ENCODE measurements at regions not wholly inside any gene's neighbourhood (a gene's known extent, or its start where the extent isn't known, plus 50 kb on each side); places are given as distances from the start of the nearest gene placed in this dataset.

DNA sequence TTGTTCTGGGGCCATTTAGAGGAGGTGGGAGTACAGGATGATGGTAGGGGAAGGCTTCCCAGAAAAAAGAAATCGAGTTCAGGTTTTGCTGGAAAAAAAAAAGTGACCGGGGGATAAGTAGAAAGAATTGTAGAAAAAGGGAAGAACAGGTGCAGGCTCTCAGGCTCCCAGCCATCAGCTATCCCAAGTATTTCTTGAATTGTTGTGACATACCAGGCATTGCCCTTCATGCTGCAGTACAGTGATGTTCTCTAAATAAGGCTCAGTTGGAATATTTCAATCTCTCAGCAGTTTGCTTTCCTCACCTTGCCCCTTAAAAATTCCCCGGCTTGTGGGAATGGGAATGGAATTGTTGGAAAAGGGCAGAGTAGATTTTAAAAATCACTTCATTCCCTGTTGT lies 82.5 kb upstream of the RGMA start:
- TF ChIP-seq EZH2 (IDR thresholded peaks at IDR 0.05): no peak
- TF ChIP-seq POLR2AphosphoS5 (IDR thresholded peaks at IDR 0.05; ENCODE audit: borderline replicate concordance, low read depth, low read length): no peak
- no peak for TF ChIP-seq FOXP2 (optimal IDR thresholded peaks at IDR 0.05; ENCODE audit: control extremely low read depth, extremely low read length, insufficient read depth)
- DNase-seq (ENCODE audit: low read depth, low spot score): no peak
- Histone ChIP-seq H3K9ac (ENCODE audit: insufficient read length) (no peak overlapping the region), H3K4me3 (no peak overlapping the region), H3K36me3 (ENCODE audit: insufficient read depth, low read length) (no peaks in the 10 kb centered on the region), H3K27ac (no peak overlapping the region), H3K9me3 (ENCODE audit: low read depth, low read length) (no peaks in the 10 kb centered on the region)

DNA sequence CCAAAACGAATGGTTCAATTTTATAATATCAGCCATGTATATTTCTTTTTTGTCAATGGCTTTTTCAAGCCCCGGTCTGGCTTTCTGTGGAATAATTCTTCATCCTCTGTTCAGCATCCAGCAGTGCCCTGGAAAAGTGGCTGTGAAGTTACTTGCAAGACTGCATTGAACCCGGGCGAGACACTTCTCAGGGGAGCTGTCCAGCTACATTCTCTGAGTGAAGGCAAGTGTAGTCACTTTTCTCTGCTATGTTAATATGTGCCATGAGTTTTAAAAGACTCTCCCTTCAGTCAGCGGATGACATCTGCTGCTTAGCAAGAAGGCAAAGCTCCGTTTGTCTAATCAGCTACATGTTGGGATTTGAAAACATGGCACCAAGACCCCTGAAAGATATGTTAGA lies 81.3 kb upstream of the RGMA start:
- DNase-seq (ENCODE audit: low read depth, low spot score): no peak
- TF ChIP-seq POLR2AphosphoS5 (IDR thresholded peaks at IDR 0.05; ENCODE audit: borderline replicate concordance, low read depth, low read length): no peak
- TF ChIP-seq FOXP2 (optimal IDR thresholded peaks at IDR 0.05; ENCODE audit: control extremely low read depth, extremely low read length, insufficient read depth): no peak
- no peak for TF ChIP-seq EZH2 (IDR thresholded peaks at IDR 0.05)
- Histone ChIP-seq H3K36me3 (ENCODE audit: insufficient read depth, low read length) (no peaks in the 10 kb centered on the region), H3K4me3 (no peak overlapping the region), H3K27ac (no peak overlapping the region), H3K9me3 (ENCODE audit: low read depth, low read length) (no peaks in the 10 kb centered on the region), H3K9ac (ENCODE audit: insufficient read length) (no peak overlapping the region)

DNA sequence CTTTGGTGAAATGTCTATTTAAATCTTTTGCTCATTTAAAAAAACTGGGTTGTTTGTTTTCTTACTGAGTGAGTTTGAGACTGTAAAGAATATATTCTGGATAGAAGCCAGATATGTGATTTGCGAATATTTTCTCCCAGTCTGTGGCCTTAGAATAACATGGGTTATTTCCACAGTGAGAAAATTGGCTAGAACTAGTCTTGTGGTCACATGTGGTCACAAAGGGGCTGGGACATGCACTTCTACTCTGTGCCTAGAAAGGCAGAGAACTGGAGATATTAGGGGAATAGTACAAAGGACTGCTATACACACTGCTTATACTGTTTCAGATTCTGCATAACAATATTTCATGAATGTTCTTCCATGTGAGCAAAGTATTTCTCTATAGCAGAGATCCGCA lies 79.9 kb upstream of the RGMA start:
- H3K36me3 ChIP-seq (ENCODE audit: insufficient read depth, low read length): no peaks in the 10 kb centered on the region

DNA sequence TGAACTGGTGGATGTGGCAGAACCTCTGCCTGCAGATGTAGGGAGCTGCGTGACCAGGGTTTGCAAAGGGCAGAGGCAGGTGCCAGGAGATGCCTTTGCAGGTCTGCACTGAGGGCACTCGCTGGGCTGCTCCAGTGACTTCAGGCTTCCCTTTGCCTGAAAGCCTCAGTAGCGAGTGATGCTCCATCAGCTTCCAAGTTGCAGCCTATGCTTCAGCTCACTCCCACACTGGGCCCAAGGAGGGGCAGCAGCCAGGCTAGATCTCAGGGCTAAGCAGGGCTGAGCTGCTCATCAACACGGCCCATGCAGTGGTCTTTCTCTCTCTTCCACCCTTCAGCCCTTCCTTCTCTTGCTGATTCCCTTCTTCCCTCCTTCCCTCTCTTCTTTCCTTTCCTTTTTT lies 78.3 kb upstream of the RGMA start:
- no peak for DNase-seq (ENCODE audit: low read depth, low spot score)
- TF ChIP-seq POLR2AphosphoS5 (IDR thresholded peaks at IDR 0.05; ENCODE audit: borderline replicate concordance, low read depth, low read length) (no peak), FOXP2 (optimal IDR thresholded peaks at IDR 0.05; ENCODE audit: control extremely low read depth, extremely low read length, insufficient read depth) (no peak), EZH2 (IDR thresholded peaks at IDR 0.05) (no peak)
- H3K36me3 ChIP-seq (ENCODE audit: insufficient read depth, low read length): no peaks in the 10 kb centered on the region
- no peak overlapping the region for H3K27ac ChIP-seq
- no peak overlapping the region for H3K9ac ChIP-seq (ENCODE audit: insufficient read length)
- no peaks in the 10 kb centered on the region for H3K9me3 ChIP-seq (ENCODE audit: low read depth, low read length)
- no peak overlapping the region for H3K4me3 ChIP-seq

More for the DNA sequence above, 79.9 kb upstream of the RGMA start:
- no peak overlapping the region for H3K27ac ChIP-seq
- no peak overlapping the region for H3K4me3 ChIP-seq
- no peak overlapping the region for H3K9ac ChIP-seq (ENCODE audit: insufficient read length)
- no peak for DNase-seq (ENCODE audit: low read depth, low spot score)
- H3K9me3 ChIP-seq (ENCODE audit: low read depth, low read length): no peaks in the 10 kb centered on the region
- TF ChIP-seq FOXP2 (optimal IDR thresholded peaks at IDR 0.05; ENCODE audit: control extremely low read depth, extremely low read length, insufficient read depth) (no peak), EZH2 (IDR thresholded peaks at IDR 0.05) (no peak), POLR2AphosphoS5 (IDR thresholded peaks at IDR 0.05; ENCODE audit: borderline replicate concordance, low read depth, low read length) (no peak)

DNA sequence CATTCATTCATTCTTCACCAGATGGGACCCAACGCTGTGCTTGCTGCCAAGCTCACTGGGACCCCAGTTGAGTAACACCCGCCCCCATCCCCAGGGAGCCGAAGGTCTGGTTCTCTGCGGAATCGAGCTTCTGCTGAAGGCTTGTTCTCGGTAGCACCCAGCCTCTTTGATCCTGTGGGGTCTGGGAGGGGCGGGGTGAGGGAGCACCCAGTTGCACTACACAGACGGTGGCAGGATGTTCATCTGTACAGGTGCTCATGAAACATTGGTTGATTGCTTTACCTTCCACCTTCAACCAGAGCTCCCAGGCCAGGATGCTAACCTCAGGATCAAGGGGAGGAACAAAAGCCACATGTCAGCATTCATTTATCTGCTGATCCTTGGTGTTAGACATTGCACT lies 77.7 kb upstream of the RGMA start:
- DNase-seq (ENCODE audit: low read depth, low spot score): no peak
- H3K9me3 ChIP-seq (ENCODE audit: low read depth, low read length): no peaks in the 10 kb centered on the region
- no peaks in the 10 kb centered on the region for H3K36me3 ChIP-seq (ENCODE audit: insufficient read depth, low read length)
- TF ChIP-seq FOXP2 (optimal IDR thresholded peaks at IDR 0.05; ENCODE audit: control extremely low read depth, extremely low read length, insufficient read depth) (no peak), EZH2 (IDR thresholded peaks at IDR 0.05) (no peak), POLR2AphosphoS5 (IDR thresholded peaks at IDR 0.05; ENCODE audit: borderline replicate concordance, low read depth, low read length) (no peak)
- no peak overlapping the region for H3K27ac ChIP-seq
- H3K4me3 ChIP-seq: no peak overlapping the region
- H3K9ac ChIP-seq (ENCODE audit: insufficient read length): no peak overlapping the region

DNA sequence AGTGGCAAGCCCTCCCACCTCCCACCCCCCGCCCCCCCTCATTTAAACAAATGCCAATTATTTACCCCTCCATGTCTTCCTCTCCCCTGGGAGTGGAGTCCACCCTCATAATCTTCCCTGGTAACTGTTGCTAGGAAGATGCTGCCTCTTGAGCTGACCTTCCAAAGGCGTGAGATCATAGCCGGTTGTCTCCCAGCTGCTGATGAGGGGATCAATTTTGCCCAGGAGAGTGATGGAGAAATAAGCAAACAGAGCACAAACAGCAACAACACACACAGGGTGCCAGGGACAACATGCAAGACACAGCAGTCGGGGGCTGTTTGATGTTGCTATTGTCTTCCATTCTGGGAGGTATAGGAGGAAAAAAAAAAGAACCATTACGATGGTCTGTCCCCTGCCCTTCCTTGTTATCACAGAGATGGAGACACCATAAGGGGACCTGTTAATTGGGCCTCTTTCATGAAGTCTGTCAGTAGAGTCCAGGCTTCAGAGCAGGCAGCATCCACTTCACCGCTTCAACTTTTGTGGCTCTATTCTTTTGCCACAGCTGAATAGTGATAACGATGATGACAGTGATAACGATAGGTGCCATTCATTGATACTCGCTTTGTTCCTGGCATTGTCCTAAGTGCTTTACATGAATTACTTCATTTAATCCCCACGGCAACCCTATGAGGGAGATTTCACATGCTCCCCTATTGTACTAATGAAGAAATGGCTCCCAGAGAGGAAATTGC lies 76.9 kb upstream of the RGMA start:
- no peak overlapping the region for H3K4me3 ChIP-seq
- no peak overlapping the region for H3K27ac ChIP-seq
- no peaks in the 10 kb centered on the region for H3K9me3 ChIP-seq (ENCODE audit: low read depth, low read length)
- DNase-seq (ENCODE audit: low read depth, low spot score): no peak
- no peak for TF ChIP-seq POLR2AphosphoS5 (IDR thresholded peaks at IDR 0.05; ENCODE audit: borderline replicate concordance, low read depth, low read length)
- no peak for TF ChIP-seq EZH2 (IDR thresholded peaks at IDR 0.05)
- TF ChIP-seq FOXP2 (optimal IDR thresholded peaks at IDR 0.05; ENCODE audit: control extremely low read depth, extremely low read length, insufficient read depth): no peak
- no peak overlapping the region for H3K9ac ChIP-seq (ENCODE audit: insufficient read length)
- H3K36me3 ChIP-seq (ENCODE audit: insufficient read depth, low read length): no peaks in the 10 kb centered on the region

DNA sequence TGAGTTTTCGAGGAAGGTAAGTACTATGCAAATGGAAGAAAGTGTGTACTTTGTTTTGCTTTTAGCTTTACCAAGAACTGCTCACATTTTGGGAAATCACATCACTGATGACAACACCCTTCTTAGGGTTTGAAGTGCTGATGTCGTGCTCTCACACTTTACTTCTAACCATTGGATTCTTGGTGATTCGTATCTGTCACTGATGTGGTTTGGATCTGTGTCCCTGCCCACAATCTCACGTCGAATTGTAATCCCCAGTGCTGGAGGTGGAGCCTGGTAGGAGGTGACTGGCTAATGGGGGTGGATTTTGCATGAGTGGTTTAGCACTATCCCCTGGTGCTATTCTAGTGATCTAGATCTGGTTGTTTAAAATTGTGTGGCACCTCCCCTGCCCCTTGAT lies 75.4 kb upstream of the RGMA start:
- Histone ChIP-seq H3K36me3 (ENCODE audit: insufficient read depth, low read length) (no peaks in the 10 kb centered on the region), H3K27ac (no peak overlapping the region), H3K9me3 (ENCODE audit: low read depth, low read length) (no peaks in the 10 kb centered on the region), H3K4me3 (no peak overlapping the region), H3K9ac (ENCODE audit: insufficient read length) (no peak overlapping the region)
- TF ChIP-seq EZH2 (IDR thresholded peaks at IDR 0.05): no peak
- TF ChIP-seq POLR2AphosphoS5 (IDR thresholded peaks at IDR 0.05; ENCODE audit: borderline replicate concordance, low read depth, low read length): no peak
- TF ChIP-seq FOXP2 (optimal IDR thresholded peaks at IDR 0.05; ENCODE audit: control extremely low read depth, extremely low read length, insufficient read depth): no peak
- no peak for DNase-seq (ENCODE audit: low read depth, low spot score)

DNA sequence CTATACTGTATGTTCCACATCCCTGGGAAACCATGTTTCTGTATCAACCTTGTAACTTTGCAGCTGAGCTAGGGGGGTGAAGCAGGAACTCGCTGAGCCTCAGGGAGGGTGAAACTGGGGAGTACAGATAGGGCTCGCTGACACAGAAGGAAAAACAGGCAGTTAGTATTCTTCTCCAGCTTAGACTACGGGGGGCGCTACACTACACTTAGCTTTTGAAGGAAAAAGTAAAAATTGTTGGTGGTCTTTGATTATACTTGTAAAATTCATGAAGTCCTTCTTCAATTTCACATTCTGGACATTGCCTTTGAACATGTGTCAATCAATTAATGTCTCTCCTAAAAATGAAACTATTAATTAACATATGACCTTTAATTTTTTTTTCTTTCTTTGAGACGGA lies 73.5 kb upstream of the RGMA start:
- H3K9me3 ChIP-seq (ENCODE audit: low read depth, low read length): no peaks in the 10 kb centered on the region
- DNase-seq (ENCODE audit: low read depth, low spot score): no peak
- no peaks in the 10 kb centered on the region for H3K36me3 ChIP-seq (ENCODE audit: insufficient read depth, low read length)
- no peak overlapping the region for H3K9ac ChIP-seq (ENCODE audit: insufficient read length)
- no peak overlapping the region for H3K4me3 ChIP-seq
- TF ChIP-seq POLR2AphosphoS5 (IDR thresholded peaks at IDR 0.05; ENCODE audit: borderline replicate concordance, low read depth, low read length) (no peak), EZH2 (IDR thresholded peaks at IDR 0.05) (no peak), FOXP2 (optimal IDR thresholded peaks at IDR 0.05; ENCODE audit: control extremely low read depth, extremely low read length, insufficient read depth) (no peak)
- no peak overlapping the region for H3K27ac ChIP-seq

DNA sequence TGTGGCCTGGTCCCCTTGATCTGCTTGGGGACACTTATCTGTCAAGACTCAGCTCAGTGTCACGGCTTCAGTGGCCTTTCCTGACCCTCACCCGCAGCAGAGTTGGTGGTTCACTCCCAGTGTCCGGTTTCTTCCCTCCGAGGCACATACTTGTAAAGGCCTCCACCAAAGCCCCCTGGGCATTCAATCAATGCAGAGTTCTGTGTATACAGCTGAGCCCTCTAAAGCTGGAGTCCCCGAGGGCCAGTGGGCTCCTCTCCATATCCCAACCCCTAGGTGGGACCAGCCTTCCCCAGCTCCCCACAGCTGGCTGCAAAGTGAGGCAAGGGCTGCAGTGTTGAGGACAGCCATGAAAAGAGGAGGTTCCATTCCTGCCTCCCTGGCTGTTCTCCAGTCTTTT lies 70.9 kb upstream of the RGMA start:
- Histone ChIP-seq H3K4me3 (no peak overlapping the region), H3K36me3 (ENCODE audit: insufficient read depth, low read length) (no peaks in the 10 kb centered on the region), H3K27ac (no peak overlapping the region), H3K9ac (ENCODE audit: insufficient read length) (no peak overlapping the region), H3K9me3 (ENCODE audit: low read depth, low read length) (no peaks in the 10 kb centered on the region)
- no peak for TF ChIP-seq POLR2AphosphoS5 (IDR thresholded peaks at IDR 0.05; ENCODE audit: borderline replicate concordance, low read depth, low read length)
- TF ChIP-seq EZH2 (IDR thresholded peaks at IDR 0.05): no peak
- TF ChIP-seq FOXP2 (optimal IDR thresholded peaks at IDR 0.05; ENCODE audit: control extremely low read depth, extremely low read length, insufficient read depth): no peak
- DNase-seq (ENCODE audit: low read depth, low spot score): no peak

All from SK-N-MC (cell line).